ENCODE measurements at regions not wholly inside any gene's neighbourhood (a gene's known extent, or its start where the extent isn't known, plus 50 kb on each side); places are given as distances from the start of the nearest gene placed in this dataset.
A peak's percentile ranks its signal among the peaks of the same experiment; 100 is the strongest.

DNA sequence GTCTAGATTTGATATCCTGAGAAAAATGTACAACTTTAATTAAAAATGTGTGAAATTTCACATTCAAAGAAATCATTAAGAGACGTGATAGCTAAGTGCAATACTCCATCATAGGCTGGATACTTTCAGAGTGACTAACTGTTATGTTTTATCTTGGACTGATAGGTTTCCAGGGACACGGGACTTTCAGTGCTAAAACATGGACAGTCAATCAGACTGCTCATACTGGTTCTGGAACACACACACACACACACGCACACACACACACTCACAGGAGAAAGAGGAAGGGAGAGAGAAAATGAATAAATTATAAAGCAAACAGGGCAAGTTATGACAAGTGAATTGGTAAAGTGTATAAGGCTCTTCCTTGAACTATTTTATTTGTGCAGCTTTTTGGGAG lies 955.9 kb downstream of the SLITRK5 start:
- no peak for DNase-seq (ENCODE audit: low spot score)
- no peak overlapping the region for H3K4me2 ChIP-seq
- no peaks in the 10 kb centered on the region for H4K20me1 ChIP-seq (replicated peaks; ENCODE audit: insufficient read depth)
- 0 out of 2 replicates have a peak, but pooled peaks cover 11% of the 10 kb centered on the region for H3K36me3 ChIP-seq (ENCODE audit: insufficient read depth)
- Mint-ChIP-seq H3K27ac (no peak overlapping the region), H3K36me3 (ENCODE audit: low read depth) (peaks cover 14% of the 10 kb centered on the region), H3K4me3 (no peak overlapping the region), H3K9me3 (peaks cover 26% of the 10 kb centered on the region), H3K27me3 (ENCODE audit: insufficient read depth, low read depth, poor library complexity) (no peaks in the 10 kb centered on the region), H3K4me1 (no peaks in the 10 kb centered on the region)
- H3K4me3 ChIP-seq, result no peak overlapping the region
- H3K9me2 ChIP-seq (ENCODE audit: insufficient read depth), result no peaks in the 10 kb centered on the region
- H3K4me1 ChIP-seq (ENCODE audit: insufficient read depth), result no peaks in the 10 kb centered on the region
- no peaks in the 10 kb centered on the region for H3K27me3 ChIP-seq (ENCODE audit: insufficient read depth)
- H3K27ac ChIP-seq (ENCODE audit: low read depth), result no peak overlapping the region
- ATAC-seq, result no peak
- H3K79me2 ChIP-seq (replicated peaks; ENCODE audit: insufficient read depth), result no peaks in the 10 kb centered on the region
- no peak overlapping the region for H2AFZ ChIP-seq
- no peaks in the 10 kb centered on the region for H3F3A ChIP-seq (replicated peaks; ENCODE audit: low read depth)
- TF ChIP-seq, protein P1, sequence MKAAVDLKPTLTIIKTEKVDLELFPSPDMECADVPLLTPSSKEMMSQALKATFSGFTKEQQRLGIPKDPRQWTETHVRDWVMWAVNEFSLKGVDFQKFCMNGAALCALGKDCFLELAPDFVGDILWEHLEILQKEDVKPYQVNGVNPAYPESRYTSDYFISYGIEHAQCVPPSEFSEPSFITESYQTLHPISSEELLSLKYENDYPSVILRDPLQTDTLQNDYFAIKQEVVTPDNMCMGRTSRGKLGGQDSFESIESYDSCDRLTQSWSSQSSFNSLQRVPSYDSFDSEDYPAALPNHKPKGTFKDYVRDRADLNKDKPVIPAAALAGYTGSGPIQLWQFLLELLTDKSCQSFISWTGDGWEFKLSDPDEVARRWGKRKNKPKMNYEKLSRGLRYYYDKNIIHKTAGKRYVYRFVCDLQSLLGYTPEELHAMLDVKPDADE (IDR thresholded peaks at IDR 0.05), result no peak
- TF ChIP-seq ZNF331 (CRISPR knock-in tag; IDR thresholded peaks at IDR 0.05; ENCODE audit: low read depth) (no peak), NANOG (IDR thresholded peaks at IDR 0.05; ENCODE audit: borderline replicate concordance) (no peak)

DNA sequence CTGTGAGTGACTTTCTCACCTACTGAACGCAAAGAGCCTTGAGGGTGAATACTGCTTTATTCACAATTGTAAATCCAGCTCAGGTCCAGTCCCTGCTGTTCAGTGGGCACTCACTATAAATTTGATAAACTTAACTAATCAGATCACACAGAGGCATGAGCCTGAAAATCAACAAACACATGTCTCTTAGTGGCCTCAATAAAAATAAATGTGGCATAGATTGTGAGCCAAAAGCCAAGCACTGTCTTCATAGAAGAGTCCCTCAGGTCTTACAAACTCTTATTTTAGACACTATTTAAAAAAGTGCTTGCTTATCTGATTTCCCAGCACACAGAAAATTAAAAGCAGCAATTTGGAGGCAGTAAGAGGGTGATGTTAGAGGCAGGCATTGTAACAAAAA lies 957.7 kb downstream of the SLITRK5 start:
- Histone ChIP-seq H3K4me1 (ENCODE audit: insufficient read depth) (no peaks in the 10 kb centered on the region), H3K79me2 (replicated peaks; ENCODE audit: insufficient read depth) (no peaks in the 10 kb centered on the region), H3K36me3 (ENCODE audit: insufficient read depth) (0 out of 2 replicates have a peak, but pooled peaks cover 4% of the 10 kb centered on the region), H3K4me3 (no peak overlapping the region), H3K27me3 (ENCODE audit: insufficient read depth) (no peaks in the 10 kb centered on the region), H3K9me2 (ENCODE audit: insufficient read depth) (no peaks in the 10 kb centered on the region), H3K27ac (ENCODE audit: low read depth) (no peak overlapping the region), H4K20me1 (replicated peaks; ENCODE audit: insufficient read depth) (no peaks in the 10 kb centered on the region), H2AFZ (peak overlapping the region; percentile 73), H3F3A (replicated peaks; ENCODE audit: low read depth) (no peaks in the 10 kb centered on the region), H3K4me2 (no peak overlapping the region)
- no peaks in the 10 kb centered on the region for H3K4me1 Mint-ChIP-seq
- no peak for ATAC-seq
- H3K27me3 Mint-ChIP-seq (ENCODE audit: insufficient read depth, low read depth, poor library complexity), result no peaks in the 10 kb centered on the region
- H3K4me3 Mint-ChIP-seq, result no peak overlapping the region
- no peak for TF ChIP-seq ZNF114 (CRISPR knock-in tag; IDR thresholded peaks at IDR 0.05)
- TF ChIP-seq JUNB (IDR thresholded peaks at IDR 0.05; ENCODE audit: unreplicated experiment), result no peak
- no peak for TF ChIP-seq CREB1 (CRISPR knock-in tag; IDR thresholded peaks at IDR 0.05; ENCODE audit: low read depth)
- no peak for TF ChIP-seq EZH2 (IDR thresholded peaks at IDR 0.05; ENCODE audit: low read depth, unreplicated experiment)
- no peak for TF ChIP-seq POLR2AphosphoS5 (IDR thresholded peaks at IDR 0.05; ENCODE audit: low read depth)
- no peak for TF ChIP-seq ZNF331 (CRISPR knock-in tag; IDR thresholded peaks at IDR 0.05; ENCODE audit: low read depth)
- TF ChIP-seq, protein P2, sequence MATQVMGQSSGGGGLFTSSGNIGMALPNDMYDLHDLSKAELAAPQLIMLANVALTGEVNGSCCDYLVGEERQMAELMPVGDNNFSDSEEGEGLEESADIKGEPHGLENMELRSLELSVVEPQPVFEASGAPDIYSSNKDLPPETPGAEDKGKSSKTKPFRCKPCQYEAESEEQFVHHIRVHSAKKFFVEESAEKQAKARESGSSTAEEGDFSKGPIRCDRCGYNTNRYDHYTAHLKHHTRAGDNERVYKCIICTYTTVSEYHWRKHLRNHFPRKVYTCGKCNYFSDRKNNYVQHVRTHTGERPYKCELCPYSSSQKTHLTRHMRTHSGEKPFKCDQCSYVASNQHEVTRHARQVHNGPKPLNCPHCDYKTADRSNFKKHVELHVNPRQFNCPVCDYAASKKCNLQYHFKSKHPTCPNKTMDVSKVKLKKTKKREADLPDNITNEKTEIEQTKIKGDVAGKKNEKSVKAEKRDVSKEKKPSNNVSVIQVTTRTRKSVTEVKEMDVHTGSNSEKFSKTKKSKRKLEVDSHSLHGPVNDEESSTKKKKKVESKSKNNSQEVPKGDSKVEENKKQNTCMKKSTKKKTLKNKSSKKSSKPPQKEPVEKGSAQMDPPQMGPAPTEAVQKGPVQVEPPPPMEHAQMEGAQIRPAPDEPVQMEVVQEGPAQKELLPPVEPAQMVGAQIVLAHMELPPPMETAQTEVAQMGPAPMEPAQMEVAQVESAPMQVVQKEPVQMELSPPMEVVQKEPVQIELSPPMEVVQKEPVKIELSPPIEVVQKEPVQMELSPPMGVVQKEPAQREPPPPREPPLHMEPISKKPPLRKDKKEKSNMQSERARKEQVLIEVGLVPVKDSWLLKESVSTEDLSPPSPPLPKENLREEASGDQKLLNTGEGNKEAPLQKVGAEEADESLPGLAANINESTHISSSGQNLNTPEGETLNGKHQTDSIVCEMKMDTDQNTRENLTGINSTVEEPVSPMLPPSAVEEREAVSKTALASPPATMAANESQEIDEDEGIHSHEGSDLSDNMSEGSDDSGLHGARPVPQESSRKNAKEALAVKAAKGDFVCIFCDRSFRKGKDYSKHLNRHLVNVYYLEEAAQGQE (IDR thresholded peaks at IDR 0.05; ENCODE audit: unreplicated experiment), result no peak
- TF ChIP-seq, protein P3, sequence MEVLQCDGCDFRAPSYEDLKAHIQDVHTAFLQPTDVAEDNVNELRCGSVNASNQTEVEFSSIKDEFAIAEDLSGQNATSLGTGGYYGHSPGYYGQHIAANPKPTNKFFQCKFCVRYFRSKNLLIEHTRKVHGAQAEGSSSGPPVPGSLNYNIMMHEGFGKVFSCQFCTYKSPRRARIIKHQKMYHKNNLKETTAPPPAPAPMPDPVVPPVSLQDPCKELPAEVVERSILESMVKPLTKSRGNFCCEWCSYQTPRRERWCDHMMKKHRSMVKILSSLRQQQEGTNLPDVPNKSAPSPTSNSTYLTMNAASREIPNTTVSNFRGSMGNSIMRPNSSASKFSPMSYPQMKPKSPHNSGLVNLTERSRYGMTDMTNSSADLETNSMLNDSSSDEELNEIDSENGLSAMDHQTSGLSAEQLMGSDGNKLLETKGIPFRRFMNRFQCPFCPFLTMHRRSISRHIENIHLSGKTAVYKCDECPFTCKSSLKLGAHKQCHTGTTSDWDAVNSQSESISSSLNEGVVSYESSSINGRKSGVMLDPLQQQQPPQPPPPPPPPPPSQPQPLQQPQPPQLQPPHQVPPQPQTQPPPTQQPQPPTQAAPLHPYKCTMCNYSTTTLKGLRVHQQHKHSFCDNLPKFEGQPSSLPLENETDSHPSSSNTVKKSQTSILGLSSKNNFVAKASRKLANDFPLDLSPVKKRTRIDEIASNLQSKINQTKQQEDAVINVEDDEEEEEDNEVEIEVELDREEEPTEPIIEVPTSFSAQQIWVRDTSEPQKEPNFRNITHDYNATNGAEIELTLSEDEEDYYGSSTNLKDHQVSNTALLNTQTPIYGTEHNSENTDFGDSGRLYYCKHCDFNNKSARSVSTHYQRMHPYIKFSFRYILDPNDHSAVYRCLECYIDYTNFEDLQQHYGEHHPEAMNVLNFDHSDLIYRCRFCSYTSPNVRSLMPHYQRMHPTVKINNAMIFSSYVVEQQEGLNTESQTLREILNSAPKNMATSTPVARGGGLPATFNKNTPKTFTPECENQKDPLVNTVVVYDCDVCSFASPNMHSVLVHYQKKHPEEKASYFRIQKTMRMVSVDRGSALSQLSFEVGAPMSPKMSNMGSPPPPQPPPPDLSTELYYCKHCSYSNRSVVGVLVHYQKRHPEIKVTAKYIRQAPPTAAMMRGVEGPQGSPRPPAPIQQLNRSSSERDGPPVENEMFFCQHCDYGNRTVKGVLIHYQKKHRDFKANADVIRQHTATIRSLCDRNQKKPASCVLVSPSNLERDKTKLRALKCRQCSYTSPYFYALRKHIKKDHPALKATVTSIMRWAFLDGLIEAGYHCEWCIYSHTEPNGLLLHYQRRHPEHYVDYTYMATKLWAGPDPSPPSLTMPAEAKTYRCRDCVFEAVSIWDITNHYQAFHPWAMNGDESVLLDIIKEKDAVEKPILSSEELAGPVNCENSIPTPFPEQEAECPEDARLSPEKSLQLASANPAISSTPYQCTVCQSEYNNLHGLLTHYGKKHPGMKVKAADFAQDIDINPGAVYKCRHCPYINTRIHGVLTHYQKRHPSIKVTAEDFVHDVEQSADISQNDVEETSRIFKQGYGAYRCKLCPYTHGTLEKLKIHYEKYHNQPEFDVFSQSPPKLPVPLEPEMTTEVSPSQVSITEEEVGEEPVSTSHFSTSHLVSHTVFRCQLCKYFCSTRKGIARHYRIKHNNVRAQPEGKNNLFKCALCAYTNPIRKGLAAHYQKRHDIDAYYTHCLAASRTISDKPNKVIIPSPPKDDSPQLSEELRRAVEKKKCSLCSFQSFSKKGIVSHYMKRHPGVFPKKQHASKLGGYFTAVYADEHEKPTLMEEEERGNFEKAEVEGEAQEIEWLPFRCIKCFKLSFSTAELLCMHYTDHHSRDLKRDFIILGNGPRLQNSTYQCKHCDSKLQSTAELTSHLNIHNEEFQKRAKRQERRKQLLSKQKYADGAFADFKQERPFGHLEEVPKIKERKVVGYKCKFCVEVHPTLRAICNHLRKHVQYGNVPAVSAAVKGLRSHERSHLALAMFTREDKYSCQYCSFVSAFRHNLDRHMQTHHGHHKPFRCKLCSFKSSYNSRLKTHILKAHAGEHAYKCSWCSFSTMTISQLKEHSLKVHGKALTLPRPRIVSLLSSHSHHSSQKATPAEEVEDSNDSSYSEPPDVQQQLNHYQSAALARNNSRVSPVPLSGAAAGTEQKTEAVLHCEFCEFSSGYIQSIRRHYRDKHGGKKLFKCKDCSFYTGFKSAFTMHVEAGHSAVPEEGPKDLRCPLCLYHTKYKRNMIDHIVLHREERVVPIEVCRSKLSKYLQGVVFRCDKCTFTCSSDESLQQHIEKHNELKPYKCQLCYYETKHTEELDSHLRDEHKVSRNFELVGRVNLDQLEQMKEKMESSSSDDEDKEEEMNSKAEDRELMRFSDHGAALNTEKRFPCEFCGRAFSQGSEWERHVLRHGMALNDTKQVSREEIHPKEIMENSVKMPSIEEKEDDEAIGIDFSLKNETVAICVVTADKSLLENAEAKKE (CRISPR knock-in tag; IDR thresholded peaks at IDR 0.05), result no peak
- no peak for TF ChIP-seq STAT1 (IDR thresholded peaks at IDR 0.05; ENCODE audit: unreplicated experiment)
- no peak for TF ChIP-seq NANOG (IDR thresholded peaks at IDR 0.05; ENCODE audit: borderline replicate concordance)
- no peak for DNase-seq (ENCODE audit: low spot score)
- H3K27ac Mint-ChIP-seq, result no peak overlapping the region
- no peaks in the 10 kb centered on the region for H3K36me3 Mint-ChIP-seq (ENCODE audit: low read depth)
- H3K9me3 Mint-ChIP-seq, result peaks cover 12% of the 10 kb centered on the region; the same call in 2 of the 3 replicates

Measured in GM23338 (cell line).